HEK293 (cell line): ENCODE measurements at regions not wholly inside any gene's neighbourhood (a gene's known extent, or its start where the extent isn't known, plus 50 kb on each side); places are given as distances from the start of the nearest gene placed in this dataset.

Source experiments
- CTCF ChIA-PET: fragments of 350-600 bp; formaldehyde crosslinking; extraction: SDS; loops from one replicate; lab custom pipeline; 2021; ENCODE audit warnings: antibody characterized with exemption; lab: Yijun Ruan, JAX
- POLR2A ChIA-PET: fragments of 300-600 bp; formaldehyde crosslinking; extraction: SDS; loops from one replicate; lab custom pipeline; 2020; ENCODE audit warnings: antibody characterized with exemption, inconsistent platforms; lab: Yijun Ruan, JAX
- H3K27ac ChIP-seq: fragments of 200-500 bp; sonication (Bioruptor generic); 2 replicates; pipeline ENCODE4 v1.5.1; 2014; ENCODE audit warnings: low read depth, low read length, control low read depth, inconsistent platforms; ENCODE audit errors: extremely low read depth
- H3K36me3 ChIP-seq, 2 experiments: fragments of 200-500 bp in 1 of 2; sonication (Bioruptor generic) in 1 of 2; 1 replicate in 1 of 2; 2 replicates in 1 of 2; pipeline ENCODE4 v1.5.1; 2014 to 2017; ENCODE audit warnings: inconsistent platforms in 2 of 2, low read length in 2 of 2; ENCODE audit not compliant: control insufficient read depth in 2 of 2, insufficient read depth in 1 of 2
- H3K4me1 ChIP-seq: fragments of 200-500 bp; sonication (Bioruptor generic); 2 replicates; pipeline ENCODE4 v1.5.1; 2014; ENCODE audit warnings: mild to moderate bottlenecking, low read length, inconsistent platforms; ENCODE audit not compliant: control insufficient read depth, insufficient read depth
- H3K4me3 ChIP-seq: 2 replicates; pipeline ENCODE4 v1.5.1; 2011; ENCODE audit warnings: low read depth, mild to moderate bottlenecking, control low read depth, low read length, moderate library complexity
- H3K9me3 ChIP-seq: fragments of 200-500 bp; sonication (Bioruptor generic); 2 replicates; pipeline ENCODE4 v1.5.1; 2014; ENCODE audit warnings: low read depth, low read length, inconsistent platforms; ENCODE audit not compliant: control insufficient read depth, insufficient read depth
- ATF2 ChIP-seq: fragments of 450-650 bp; formaldehyde crosslinking; IDR thresholded peaks from 2 replicates; pipeline ENCODE4 v1.5.1; 2016; ENCODE audit warnings: missing biosample characterization, missing genetic modification characterization, low read depth
- GLI2 ChIP-seq: fragments of 450-650 bp; formaldehyde crosslinking; IDR thresholded peaks from 2 replicates; pipeline ENCODE4; 2017; ENCODE audit warnings: missing biosample characterization, missing genetic modification characterization, low read depth, borderline replicate concordance
- HOXC10 ChIP-seq: sonication (generic); formaldehyde crosslinking; IDR thresholded peaks from 2 replicates; pipeline ENCODE4 v1.8.1; 2023; ENCODE audit warnings: mild to moderate bottlenecking, missing genetic modification reagents
- KLF8 ChIP-seq: fragments of 450-650 bp; formaldehyde crosslinking; IDR thresholded peaks from 2 replicates; pipeline ENCODE4 v1.5.1; 2016; ENCODE audit warnings: missing biosample characterization, missing genetic modification characterization
- SCRT1 ChIP-seq: fragments of 450-650 bp; formaldehyde crosslinking; IDR thresholded peaks from 2 replicates; pipeline ENCODE4 v1.5.1; 2016; ENCODE audit warnings: missing biosample characterization, missing genetic modification characterization, borderline replicate concordance
- WT1 ChIP-seq: fragments of 450-650 bp; formaldehyde crosslinking; IDR thresholded peaks from 2 replicates; pipeline ENCODE4 v1.5.1; 2016; ENCODE audit warnings: missing biosample characterization, missing genetic modification characterization
- ZBTB20 ChIP-seq: fragments of 450-650 bp; formaldehyde crosslinking; IDR thresholded peaks from 2 replicates; pipeline ENCODE4 v1.5.1; 2016; ENCODE audit warnings: missing biosample characterization, missing genetic modification characterization
- ZBTB7A ChIP-seq: fragments of 450-650 bp; formaldehyde crosslinking; IDR thresholded peaks from 2 replicates; pipeline ENCODE4 v1.5.1; 2016; ENCODE audit warnings: low read depth, missing biosample characterization, missing genetic modification characterization
- ZNF114 ChIP-seq: fragments of 450-650 bp; formaldehyde crosslinking; IDR thresholded peaks from 2 replicates; pipeline ENCODE4 v1.5.0; 2017; ENCODE audit warnings: missing biosample characterization, missing genetic modification characterization
- ZNF18 ChIP-seq: fragments of 450-650 bp; formaldehyde crosslinking; IDR thresholded peaks from 2 replicates; pipeline ENCODE4 v1.5.1; 2016; ENCODE audit warnings: missing biosample characterization, missing genetic modification characterization
- ZNF19 ChIP-seq: fragments of 450-650 bp; formaldehyde crosslinking; IDR thresholded peaks from 2 replicates; pipeline ENCODE4; 2016; ENCODE audit warnings: missing biosample characterization, missing genetic modification characterization, low read depth
- ZNF341 ChIP-seq: fragments of 450-650 bp; formaldehyde crosslinking; IDR thresholded peaks from 2 replicates; pipeline ENCODE4; 2016; ENCODE audit warnings: low read depth, missing biosample characterization, missing genetic modification characterization
- ZNF366 ChIP-seq: fragments of 450-650 bp; formaldehyde crosslinking; conservative IDR thresholded peaks from 2 replicates; pipeline ENCODE4 v1.5.1; 2016; ENCODE audit warnings: missing biosample characterization, missing genetic modification characterization
- ZNF48 ChIP-seq: fragments of 450-650 bp; formaldehyde crosslinking; IDR thresholded peaks from 2 replicates; pipeline ENCODE4 v1.5.1; 2016; ENCODE audit warnings: missing biosample characterization, missing genetic modification characterization
- ZNF510 ChIP-seq: fragments of 450-650 bp; formaldehyde crosslinking; IDR thresholded peaks from 2 replicates; pipeline ENCODE4 v1.5.1; 2018; ENCODE audit warnings: mild to moderate bottlenecking, missing genetic modification characterization, missing biosample characterization; ENCODE audit not compliant: insufficient replicate concordance
- ZNF513 ChIP-seq: fragments of 450-650 bp; IDR thresholded peaks from 2 replicates; pipeline ENCODE4 v1.5.1; 2018; ENCODE audit warnings: missing biosample characterization, missing genetic modification characterization
- ZNF518A ChIP-seq: fragments of 450-650 bp; formaldehyde crosslinking; conservative IDR thresholded peaks from 2 replicates; pipeline ENCODE4 v1.5.1; 2016; ENCODE audit warnings: low read depth, missing biosample characterization, missing genetic modification characterization
- ZNF521 ChIP-seq: fragments of 450-650 bp; formaldehyde crosslinking; IDR thresholded peaks from 2 replicates; pipeline ENCODE4 v1.5.1; 2017; ENCODE audit warnings: missing biosample characterization, mild to moderate bottlenecking, missing genetic modification characterization
- ZNF560 ChIP-seq: fragments of 450-650 bp; formaldehyde crosslinking; IDR thresholded peaks from 2 replicates; pipeline ENCODE4 v1.5.1; 2017; ENCODE audit warnings: missing biosample characterization, missing genetic modification characterization, borderline replicate concordance
- ZNF621 ChIP-seq: fragments of 450-650 bp; formaldehyde crosslinking; IDR thresholded peaks from 2 replicates; pipeline ENCODE4 v1.5.1; 2017; ENCODE audit warnings: missing biosample characterization, missing genetic modification characterization

GRCh38 chr14:62002642-62003041 is 240.4 kb downstream of the SNAPC1 start:
- no peaks in the 10 kb centered on the region for H3K4me1 ChIP-seq
- ChIA-PET POLR2A (no interaction called here), CTCF (no interaction called here)
- H3K9me3 ChIP-seq: no peaks in the 10 kb centered on the region
- no peak overlapping the region for H3K4me3 ChIP-seq
- no peak for TF ChIP-seq ZNF341 (tag by site-specific recombination)
- no peak for TF ChIP-seq ZNF518A (tag by site-specific recombination)
- TF ChIP-seq ZNF521 (tag by site-specific recombination): no peak
- TF ChIP-seq ZNF366 (tag by site-specific recombination): no peak
- TF ChIP-seq ZNF513 (tag by site-specific recombination): no peak
- TF ChIP-seq ZNF48: no peak
- TF ChIP-seq ZBTB20: no peak
- no peak for TF ChIP-seq ZNF18 (tag by site-specific recombination)
- no peak for TF ChIP-seq ZNF510 (tag by site-specific recombination)
- TF ChIP-seq KLF8: no peak
- TF ChIP-seq SCRT1: no peak
- TF ChIP-seq HOXC10: no peak
- TF ChIP-seq WT1: no peak
- no peak for TF ChIP-seq ZNF560 (tag by site-specific recombination)
- TF ChIP-seq ZNF19 (tag by site-specific recombination): no peak
- TF ChIP-seq GLI2 (tag by site-specific recombination): no peak
- no peak for TF ChIP-seq ATF2 (tag by site-specific recombination)
- no peak for TF ChIP-seq ZNF621 (tag by site-specific recombination)
- no peak for TF ChIP-seq ZNF114
- no peak for TF ChIP-seq ZBTB7A (tag by site-specific recombination)
- no peaks in the 10 kb centered on the region for H3K36me3 ChIP-seq
- no peak overlapping the region for H3K27ac ChIP-seq
